Middle frontal gyrus (tissue), 1 donor: ENCODE measurements at regions not wholly inside any gene's neighbourhood (a gene's known extent, or its start where the extent isn't known, plus 50 kb on each side); places are given as distances from the start of the nearest gene placed in this dataset.
A peak's percentile ranks its signal among the peaks of the same experiment; 100 is the strongest.

Source experiments
- DNase-seq: peaks from one replicate; pipeline ENCODE4 v3.0.0-alpha.2; 2015; ENCODE audit warnings: low spot score; ENCODE audit errors: extremely low spot score

GRCh38 chr3:72405943-72406566 is 442.2 kb downstream of the SHQ1 start:
- no peak for DNase-seq

GRCh38 chr3:72401005-72401545 is 447.2 kb downstream of the SHQ1 start:
- DNase-seq = no peak

GRCh38 chr3:72398781-72399180 is 449.5 kb downstream of the SHQ1 start:
- no peak for DNase-seq

GRCh38 chr3:72397586-72397985 is 450.7 kb downstream of the SHQ1 start:
- no peak for DNase-seq

GRCh38 chr3:72396899-72397298 is 451.3 kb downstream of the SHQ1 start:
- no peak for DNase-seq

- no peak for DNase-seq
Measured at GRCh38 chr3:72395776-72396311, 452.4 kb downstream of the SHQ1 start.

GRCh38 chr3:72393455-72393854 is 454.8 kb downstream of the SHQ1 start:
- DNase-seq = no peak

- DNase-seq = no peak
Measured at GRCh38 chr3:72391659-72392058, 456.6 kb downstream of the SHQ1 start.

- DNase-seq = no peak
Measured at GRCh38 chr3:72390841-72391240, 457.4 kb downstream of the SHQ1 start.

GRCh38 chr3:72388644-72389043 is 459.6 kb downstream of the SHQ1 start:
- DNase-seq = no peak

GRCh38 chr3:72388117-72388516 is 460.1 kb downstream of the SHQ1 start:
- no peak for DNase-seq

- no peak for DNase-seq
Measured at GRCh38 chr3:72386327-72387000, 461.8 kb downstream of the SHQ1 start.

- no peak for DNase-seq
Measured at GRCh38 chr3:72385167-72385566, 463.1 kb downstream of the SHQ1 start.

GRCh38 chr3:72384602-72385001 is 463.6 kb downstream of the SHQ1 start:
- no peak for DNase-seq

- no peak for DNase-seq
Measured at GRCh38 chr3:72383883-72384282, 464.4 kb downstream of the SHQ1 start.

- no peak for DNase-seq
Measured at GRCh38 chr3:72383230-72383629, 465.0 kb downstream of the SHQ1 start.

- DNase-seq = no peak
Measured at GRCh38 chr3:72382460-72382859, 465.8 kb downstream of the SHQ1 start.

GRCh38 chr3:72381584-72381983 is 466.7 kb downstream of the SHQ1 start:
- no peak for DNase-seq

GRCh38 chr3:72380711-72381493 is 467.3 kb downstream of the SHQ1 start:
- no peak for DNase-seq

GRCh38 chr3:72380193-72380592 is 468.1 kb downstream of the SHQ1 start:
- no peak for DNase-seq

GRCh38 chr3:72379500-72380187 is 468.6 kb downstream of the SHQ1 start:
- DNase-seq = peak; percentile 38
